Sigmoid colon (tissue), 6 donors: ENCODE measurements at regions not wholly inside any gene's neighbourhood (a gene's known extent, or its start where the extent isn't known, plus 50 kb on each side); places are given as distances from the start of the nearest gene placed in this dataset.

Experiments
- DNase-seq: peaks from one replicate; pipeline ENCODE4 v3.0.0-alpha.2; 2019
- H3K27ac ChIP-seq, 4 donors: fragments of 200-600 bp; sonication (generic); one replicate each; pipeline ENCODE4 v1.5.1; 2016 to 2019; ENCODE audit warnings: mild to moderate bottlenecking in 1 of 4
- H3K27me3 ChIP-seq, 3 donors: fragments of 200-600 bp; sonication (generic); one replicate each; pipeline ENCODE4 v1.5.1; 2019; ENCODE audit warnings: mild to moderate bottlenecking in 1 of 3
- H3K36me3 ChIP-seq, 4 donors: fragments of 200-600 bp; sonication (generic); one replicate each; pipeline ENCODE4 v1.5.1; 2016 to 2019
- H3K4me1 ChIP-seq, 4 donors: fragments of 200-600 bp; sonication (generic); one replicate each; pipeline ENCODE4 v1.5.1; 2017 to 2019
- H3K4me3 ChIP-seq, 4 donors: fragments of 200-600 bp; sonication (generic); one replicate each; pipeline ENCODE4 v1.5.1; 2017 to 2019; ENCODE audit warnings: mild to moderate bottlenecking in 2 of 4, moderate library complexity in 1 of 4
- H3K9me3 ChIP-seq, 4 donors: fragments of 200-600 bp in 3 of 4; sonication (generic) in 3 of 4; one replicate each; pipeline versions ENCODE4 v1.5.1 to v1.6.1; 2013 to 2019
- EP300 ChIP-seq, 4 donors: sonication (generic); formaldehyde crosslinking; IDR thresholded peaks; one replicate each; pipeline ENCODE4 v1.6.1; 2017; ENCODE audit warnings: antibody characterized with exemption in 4 of 4
- POLR2A ChIP-seq, 2 donors: fragments of 450-650 bp; IDR thresholded peaks; one replicate each; pipeline ENCODE4 v1.6.1; 2016; ENCODE audit warnings: antibody characterized with exemption in 2 of 2, mild to moderate bottlenecking in 2 of 2, moderate library complexity in 2 of 2
- POLR2AphosphoS5 ChIP-seq, 4 donors: sonication (generic); formaldehyde crosslinking; IDR thresholded peaks; one replicate each; pipeline ENCODE4 v1.6.1; 2017; ENCODE audit warnings: antibody characterized with exemption in 4 of 4
- whole genome bisulfite sequencing, 2 donors: extraction: QIAGEN DNeasy Blood & Tissue Kit; methylation state at CpG; one replicate each; pipeline ENCODE4 v1.1.7; 2013; 5-methylcytosine and 5-hydroxymethylcytosine counted together
- intact Hi-C: fragments of 100-400 bp; cut with DNase I; formaldehyde crosslinking; loops from one replicate; pipeline ENCODE4 v1.15.1; 2023
- TF ChIP-seq, protein P1 (sequence below), 4 experiments: fragments of 450-650 bp in 3 of 4; fragments of 200-600 bp in 1 of 4; IDR thresholded peaks; one replicate each; pipeline ENCODE4 v1.5.1; 2016 to 2019; ENCODE audit warnings: antibody characterized with exemption in 4 of 4, mild to moderate bottlenecking in 3 of 4, moderate library complexity in 2 of 4
- donor health status: healthy with polysubstance abuse.
- donor health status: healthy.

DNA sequence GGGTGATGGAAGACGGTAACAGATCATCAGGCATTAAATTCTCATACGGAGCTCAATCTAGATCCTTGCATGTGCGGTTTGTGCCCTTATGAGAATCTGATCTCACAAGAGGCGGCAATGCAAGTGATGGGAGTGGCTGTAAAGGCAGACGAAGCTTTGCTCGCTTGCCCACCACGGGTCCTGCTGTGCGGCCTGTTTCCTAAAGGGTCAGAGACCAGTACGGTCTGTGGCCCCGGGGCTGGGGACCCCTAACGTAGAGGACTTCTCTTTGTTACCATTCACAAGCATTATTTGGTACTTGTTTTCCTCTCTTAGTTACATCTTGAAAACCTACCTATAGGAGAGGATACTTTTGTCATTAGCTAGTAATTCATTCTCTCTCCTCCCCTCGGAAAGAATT, 221.0 kb downstream of the ADAM29 start:
- TF ChIP-seq EP300 (IDR thresholded peaks at IDR 0.05), result no peak
- TF ChIP-seq, protein P1, sequence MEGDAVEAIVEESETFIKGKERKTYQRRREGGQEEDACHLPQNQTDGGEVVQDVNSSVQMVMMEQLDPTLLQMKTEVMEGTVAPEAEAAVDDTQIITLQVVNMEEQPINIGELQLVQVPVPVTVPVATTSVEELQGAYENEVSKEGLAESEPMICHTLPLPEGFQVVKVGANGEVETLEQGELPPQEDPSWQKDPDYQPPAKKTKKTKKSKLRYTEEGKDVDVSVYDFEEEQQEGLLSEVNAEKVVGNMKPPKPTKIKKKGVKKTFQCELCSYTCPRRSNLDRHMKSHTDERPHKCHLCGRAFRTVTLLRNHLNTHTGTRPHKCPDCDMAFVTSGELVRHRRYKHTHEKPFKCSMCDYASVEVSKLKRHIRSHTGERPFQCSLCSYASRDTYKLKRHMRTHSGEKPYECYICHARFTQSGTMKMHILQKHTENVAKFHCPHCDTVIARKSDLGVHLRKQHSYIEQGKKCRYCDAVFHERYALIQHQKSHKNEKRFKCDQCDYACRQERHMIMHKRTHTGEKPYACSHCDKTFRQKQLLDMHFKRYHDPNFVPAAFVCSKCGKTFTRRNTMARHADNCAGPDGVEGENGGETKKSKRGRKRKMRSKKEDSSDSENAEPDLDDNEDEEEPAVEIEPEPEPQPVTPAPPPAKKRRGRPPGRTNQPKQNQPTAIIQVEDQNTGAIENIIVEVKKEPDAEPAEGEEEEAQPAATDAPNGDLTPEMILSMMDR (IDR thresholded peaks at IDR 0.05), result no peak
- Histone ChIP-seq H3K27me3 (no peaks in the 10 kb centered on the region), H3K36me3 (no peaks in the 10 kb centered on the region), H3K4me1 (no peaks in the 10 kb centered on the region), H3K9me3 (no peaks in the 10 kb centered on the region), H3K4me3 (no peak overlapping the region), H3K27ac (no peak overlapping the region)
- DNase-seq, result no peak
- WGBS, 2 donors, result 92% methylated on average over 12 of the region's 12 CpGs
- intact Hi-C loops, result no loop called here

DNA sequence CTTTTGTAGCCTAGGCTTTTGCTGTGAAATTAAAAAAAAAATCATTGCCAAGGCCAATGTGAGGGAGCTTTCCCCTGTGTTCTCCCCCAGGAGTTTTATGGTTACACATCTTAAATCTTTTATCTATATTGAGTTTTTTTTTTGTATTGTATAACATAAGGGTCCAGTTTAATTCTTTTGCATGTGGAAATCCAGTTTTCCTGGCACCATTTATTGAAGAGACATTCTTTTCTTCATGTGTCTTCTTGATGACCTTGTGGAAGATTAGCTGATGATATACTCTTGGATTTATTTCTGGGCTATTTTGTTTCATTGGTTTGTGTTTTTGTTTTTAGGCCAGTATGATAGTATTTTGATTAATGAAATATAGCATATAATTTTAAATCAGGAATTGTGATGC, 225.0 kb downstream of the ADAM29 start:
- Histone ChIP-seq H3K27me3 (no peaks in the 10 kb centered on the region), H3K4me3 (no peak overlapping the region), H3K27ac (no peak overlapping the region), H3K36me3 (no peaks in the 10 kb centered on the region), H3K4me1 (no peaks in the 10 kb centered on the region), H3K9me3 (no peaks in the 10 kb centered on the region)
- TF ChIP-seq POLR2AphosphoS5 (IDR thresholded peaks at IDR 0.05), result no peak
- TF ChIP-seq, protein P1 (IDR thresholded peaks at IDR 0.05), result no peak
- no peak for TF ChIP-seq EP300 (IDR thresholded peaks at IDR 0.05)
- TF ChIP-seq POLR2A (IDR thresholded peaks at IDR 0.05), result no peak
- no peak for DNase-seq
- intact Hi-C loops, result no loop called here

DNA sequence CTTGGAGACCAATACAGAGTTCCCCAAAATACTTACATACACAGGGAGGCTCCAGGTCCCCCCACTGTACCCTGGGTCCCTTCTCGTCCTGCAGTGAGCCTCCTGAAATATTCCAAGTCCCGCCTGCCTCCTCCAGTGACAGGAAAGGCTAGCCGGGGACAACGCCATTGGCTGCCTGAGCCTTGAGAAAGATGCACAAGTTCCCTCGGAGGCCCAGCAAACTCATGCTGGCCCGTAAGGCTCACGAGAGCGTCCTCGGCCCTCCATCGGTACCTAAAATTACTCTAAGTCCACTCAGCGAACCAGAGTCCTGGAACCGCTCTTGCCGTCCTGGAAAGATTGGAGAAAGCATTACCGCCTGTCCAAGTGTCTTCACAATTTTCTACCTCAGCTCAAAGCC, 228.6 kb downstream of the ADAM29 start:
- Histone ChIP-seq H3K4me3 (no peak overlapping the region), H3K27me3 (no peaks in the 10 kb centered on the region), H3K27ac (no peak overlapping the region), H3K4me1 (no peaks in the 10 kb centered on the region), H3K36me3 (no peaks in the 10 kb centered on the region), H3K9me3 (peaks cover 0 to 2% (median 0%) of the 10 kb centered on the region in 4 donors)
- intact Hi-C loops, result no loop called here
- no peak for DNase-seq
- TF ChIP-seq EP300 (IDR thresholded peaks at IDR 0.05), result no peak
- TF ChIP-seq POLR2AphosphoS5 (IDR thresholded peaks at IDR 0.05), result no peak
- TF ChIP-seq, protein P1 (IDR thresholded peaks at IDR 0.05), result no peak
- no peak for TF ChIP-seq POLR2A (IDR thresholded peaks at IDR 0.05)
- WGBS, 2 donors, result 92% methylated on average over 14 of the region's 14 CpGs

DNA sequence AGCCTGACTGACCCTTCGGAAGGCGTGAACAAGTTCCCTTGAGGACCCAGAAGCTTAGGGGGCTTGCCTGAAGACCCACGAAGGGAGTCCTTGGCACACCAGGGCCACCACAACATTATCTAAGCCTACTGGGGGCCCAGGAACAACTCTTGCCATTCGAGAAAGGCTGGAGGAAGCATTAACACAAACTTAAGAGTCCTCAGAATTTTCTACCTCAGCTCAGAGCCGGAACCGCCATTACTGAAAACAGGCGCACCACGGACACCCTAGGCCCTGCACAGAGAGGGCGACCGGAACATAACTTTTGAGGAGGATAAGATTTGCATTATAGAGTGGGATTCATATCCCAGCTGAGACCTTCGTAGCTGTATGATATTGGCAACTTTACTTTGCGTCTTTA, 229.1 kb downstream of the ADAM29 start:
- Histone ChIP-seq H3K36me3 (no peaks in the 10 kb centered on the region), H3K9me3 (peaks cover 0 to 2% (median 0%) of the 10 kb centered on the region in 4 donors), H3K4me1 (no peaks in the 10 kb centered on the region), H3K27ac (no peak overlapping the region), H3K27me3 (no peaks in the 10 kb centered on the region), H3K4me3 (no peak overlapping the region)
- no peak for DNase-seq
- TF ChIP-seq, protein P1 (IDR thresholded peaks at IDR 0.05), result no peak
- TF ChIP-seq EP300 (IDR thresholded peaks at IDR 0.05) (no peak), POLR2A (IDR thresholded peaks at IDR 0.05) (no peak), POLR2AphosphoS5 (IDR thresholded peaks at IDR 0.05) (no peak)
- intact Hi-C loops, result no loop called here
- 85 to 91% methylated on average over 12 of the region's 12 CpGs for WGBS, 2 donors

DNA sequence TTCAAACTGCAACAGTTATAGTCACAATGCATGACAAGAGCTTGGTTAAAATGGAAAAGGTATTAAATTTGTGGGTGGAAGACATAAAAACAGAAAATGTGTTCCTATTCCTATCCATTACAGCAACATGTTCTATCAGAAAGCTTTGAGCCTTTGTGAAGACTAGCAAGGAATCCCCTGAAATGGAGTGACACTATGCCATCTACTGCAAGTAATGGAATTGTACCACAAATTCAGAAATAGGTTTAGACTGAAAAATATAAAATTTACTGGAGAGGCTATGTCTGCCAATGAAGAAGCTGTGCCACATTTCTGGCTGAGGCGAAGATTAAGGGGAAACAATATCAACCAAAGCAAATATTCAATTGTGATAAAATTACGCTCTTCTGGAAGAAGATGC, 247.9 kb downstream of the ADAM29 start:
- Histone ChIP-seq H3K4me3 (no peak overlapping the region), H3K27me3 (no peaks in the 10 kb centered on the region), H3K27ac (no peak overlapping the region), H3K9me3 (no peaks in the 10 kb centered on the region), H3K36me3 (no peaks in the 10 kb centered on the region), H3K4me1 (no peaks in the 10 kb centered on the region)
- no peak for DNase-seq
- intact Hi-C loops, result no loop called here
- WGBS, 2 donors, result 89 to 92% methylated on average over 2 of the region's 2 CpGs
- TF ChIP-seq POLR2A (IDR thresholded peaks at IDR 0.05), result no peak
- TF ChIP-seq EP300 (IDR thresholded peaks at IDR 0.05), result no peak
